ENCODE measurements at regions not wholly inside any gene's neighbourhood (a gene's known extent, or its start where the extent isn't known, plus 50 kb on each side); places are given as distances from the start of the nearest gene placed in this dataset.

DNA sequence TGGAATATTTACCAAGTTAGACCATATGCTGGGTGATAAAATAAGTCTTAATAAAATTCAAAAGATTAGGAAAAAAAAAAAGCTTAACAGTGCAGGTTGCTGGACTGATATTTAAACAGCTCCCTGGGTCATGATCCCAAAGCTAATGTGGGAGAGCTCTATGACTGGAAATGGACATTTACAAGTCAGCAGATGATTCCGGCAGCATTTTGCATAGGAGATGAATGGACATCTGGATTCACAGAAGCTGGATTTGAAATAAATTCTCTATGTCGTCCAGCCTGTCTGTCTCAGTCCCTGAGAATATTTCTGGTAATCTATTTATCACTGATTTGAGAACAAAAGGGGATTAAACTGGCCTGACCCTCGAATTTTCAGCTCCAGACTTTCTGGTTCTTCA lies 52.3 kb upstream of the KLHL25 start:
- DNase-seq: peak; percentile 1

GRCh38 chr15:85849946-85850345 lies 55.2 kb upstream of the KLHL25 start:
- DNase-seq: peak; percentile 37

GRCh38 chr15:85852969-85853368 lies 58.2 kb upstream of the KLHL25 start:
- DNase-seq: no peak

DNA sequence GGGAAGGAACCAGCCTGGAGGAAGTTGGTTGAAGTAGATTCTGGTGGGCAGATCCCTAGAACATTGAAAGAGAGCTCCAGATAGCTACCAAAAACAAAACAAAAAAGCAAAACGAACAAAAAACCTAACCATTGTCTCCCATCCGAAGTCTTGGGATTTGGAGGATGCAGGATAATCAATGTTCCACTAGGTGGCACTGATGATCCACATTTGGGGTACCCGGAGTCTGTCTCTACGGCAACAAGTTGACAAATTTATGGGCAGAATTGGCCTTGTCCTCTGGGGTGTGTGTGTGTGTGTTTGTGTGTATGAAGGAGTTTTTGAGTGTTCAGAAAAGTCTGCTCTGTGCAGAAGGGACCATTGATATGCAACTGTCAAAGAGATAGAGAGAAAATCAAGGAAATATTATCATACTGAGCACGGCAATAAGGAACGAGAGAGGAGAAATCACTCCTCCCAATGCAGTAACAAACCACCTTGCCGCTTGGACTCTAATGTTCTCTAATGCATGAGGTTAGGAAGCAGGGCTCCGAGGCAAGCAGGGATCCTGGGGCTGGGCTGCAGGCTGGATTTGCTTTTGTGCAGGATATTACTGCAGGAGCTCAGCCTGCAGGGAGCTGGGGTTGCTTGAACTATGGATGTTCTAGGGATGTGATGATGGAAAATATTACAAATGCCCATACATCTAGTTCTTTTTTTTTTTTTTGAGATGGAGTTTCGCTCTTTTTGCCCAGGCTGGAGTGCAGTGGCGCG lies 59.8 kb upstream of the KLHL25 start:
- DNase-seq: no peak

DNA sequence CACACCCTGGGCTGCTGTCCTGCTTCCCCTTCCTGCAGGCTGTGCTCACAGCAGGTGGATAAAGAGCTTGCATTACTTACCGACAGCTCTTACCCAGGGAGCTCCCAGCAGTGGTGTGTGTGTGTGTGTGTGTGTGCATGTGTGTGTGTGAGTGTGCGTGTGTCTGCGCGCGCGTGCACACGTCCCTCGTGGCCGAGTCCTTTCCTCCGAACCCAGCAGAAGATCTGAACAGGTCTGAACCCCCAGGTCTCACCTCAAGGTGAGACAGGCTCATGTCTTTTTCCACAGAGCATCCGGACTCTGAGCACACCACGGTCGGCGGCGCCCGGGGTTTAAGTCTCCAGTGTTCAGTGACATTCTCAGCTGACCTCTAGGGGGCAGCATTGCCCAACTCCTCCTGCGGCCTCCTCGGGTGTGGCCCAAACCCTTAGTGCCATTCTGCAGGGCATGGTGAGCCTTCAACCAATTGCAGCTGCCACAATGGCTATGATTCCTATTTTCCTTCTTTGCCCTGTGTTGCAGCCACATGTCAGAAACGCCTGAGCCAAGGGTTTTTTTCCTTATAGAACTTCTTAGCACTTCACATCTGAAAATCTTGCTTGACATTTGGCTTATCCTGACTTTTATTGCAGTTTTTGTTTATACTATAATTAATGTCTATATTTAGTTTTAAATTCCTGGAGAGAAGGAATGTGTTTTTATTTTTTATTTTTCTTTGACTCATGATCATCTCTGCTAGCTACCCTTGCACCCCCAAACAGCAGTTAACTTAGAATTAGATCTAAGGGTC lies 64.1 kb upstream of the KLHL25 start:
- DNase-seq: peak; percentile 92

GRCh38 chr15:85859671-85860070 lies 64.9 kb upstream of the KLHL25 start:
- no peak for DNase-seq

DNA sequence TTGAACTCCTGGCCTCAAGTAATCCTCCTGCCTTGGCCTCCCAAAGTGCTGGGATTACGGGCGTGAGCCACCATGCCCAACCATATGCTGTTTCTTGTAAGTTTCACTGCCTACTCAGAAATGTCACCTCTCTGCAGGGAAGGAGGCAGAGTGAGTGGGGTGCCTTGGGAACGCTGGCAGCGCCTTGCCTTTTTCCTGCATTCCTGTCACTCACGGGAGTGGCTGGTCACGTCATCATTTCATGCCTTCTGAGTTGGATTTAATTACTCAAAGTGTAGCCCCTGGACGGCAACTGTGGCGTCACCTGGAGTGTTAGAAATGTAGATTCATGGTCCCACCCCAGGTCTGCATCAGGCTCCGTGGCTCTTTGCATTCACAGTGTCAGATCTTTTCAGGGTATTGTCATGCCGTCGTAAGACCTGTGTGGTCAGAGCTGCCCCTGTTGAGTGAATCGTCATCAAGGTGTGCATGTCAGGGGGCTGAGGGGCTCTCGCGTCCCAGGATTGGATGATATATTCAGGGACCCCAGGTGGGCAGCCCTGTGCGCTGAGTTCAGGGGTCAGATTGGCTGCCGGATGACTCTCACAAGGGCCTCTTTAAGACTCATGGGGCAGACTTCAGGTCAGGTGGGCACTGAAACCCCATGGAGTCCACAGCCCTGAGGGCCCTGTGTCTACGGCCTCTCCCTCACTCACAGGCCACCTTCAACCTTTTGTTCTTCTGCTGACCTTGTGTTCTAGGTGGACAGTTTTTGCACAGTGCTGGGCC lies 65.9 kb upstream of the KLHL25 start:
- no peak for DNase-seq

- DNase-seq: no peak
Observed at GRCh38 chr15:85865070-85865684, 70.5 kb upstream of the KLHL25 start.

GRCh38 chr15:85867250-85867649 lies 72.5 kb upstream of the KLHL25 start:
- no peak for DNase-seq

DNA sequence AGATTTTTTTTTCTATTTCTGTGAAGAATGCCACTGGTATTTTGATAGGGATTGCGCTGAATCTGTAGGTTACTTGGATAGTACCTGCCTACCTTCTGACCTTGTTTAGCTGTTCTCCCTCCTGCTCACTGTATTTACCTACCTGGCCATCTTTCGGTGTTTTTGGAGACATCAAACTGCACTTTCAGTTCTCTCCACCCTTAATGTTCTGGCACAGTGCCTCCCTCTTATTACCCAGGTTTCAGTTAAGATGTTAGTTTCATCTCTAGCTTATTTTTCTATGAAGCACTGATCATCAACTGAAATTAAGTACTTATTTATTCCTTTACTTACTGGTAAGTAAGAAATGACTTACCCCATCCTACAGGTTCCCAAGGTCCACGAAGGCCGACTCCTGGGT lies 74.4 kb upstream of the KLHL25 start:
- DNase-seq: no peak

GRCh38 chr15:85870216-85871014 lies 75.7 kb upstream of the KLHL25 start:
- no peak for DNase-seq

- DNase-seq: no peak
Observed at GRCh38 chr15:85871545-85871944, 76.8 kb upstream of the KLHL25 start.

DNA sequence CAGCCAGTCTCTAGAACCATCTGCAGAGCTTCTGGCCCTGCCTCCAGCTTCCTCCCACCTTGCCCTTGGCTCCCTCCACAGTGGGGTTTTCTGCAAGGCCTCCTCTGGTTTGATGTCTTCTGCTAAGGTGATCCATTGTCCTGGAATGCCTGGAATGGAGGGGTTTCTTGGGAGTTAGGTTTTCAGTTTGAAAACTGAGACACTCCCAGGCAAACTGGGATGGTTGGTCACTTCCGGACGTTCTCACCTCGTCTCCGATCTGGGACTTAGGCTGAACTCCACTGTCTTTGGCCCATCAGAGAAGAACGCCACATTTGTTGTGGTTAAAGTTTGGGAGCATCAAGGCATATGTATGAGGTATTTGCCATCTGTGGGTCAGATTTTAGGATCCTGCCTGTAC lies 77.4 kb upstream of the KLHL25 start:
- DNase-seq: no peak

- no peak for DNase-seq
Observed at GRCh38 chr15:85874236-85874635, 79.5 kb upstream of the KLHL25 start.

DNA sequence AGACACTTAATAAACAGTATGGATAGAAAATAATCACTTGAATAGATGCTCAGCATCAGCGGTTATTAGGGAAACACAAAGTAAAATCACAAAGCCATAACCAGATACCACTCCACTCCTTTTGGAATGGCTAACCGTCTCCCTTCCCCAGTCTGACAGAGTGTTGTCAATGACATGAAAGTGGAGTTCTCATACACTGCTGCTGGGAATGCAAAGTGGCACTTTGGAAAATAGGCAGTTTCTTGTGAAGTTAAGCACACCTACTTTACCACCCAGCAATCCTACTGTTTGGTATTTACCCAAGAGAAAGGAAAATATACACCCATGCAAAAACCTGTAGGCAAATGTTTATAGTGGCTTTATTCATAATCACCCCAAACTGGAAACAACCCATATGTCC lies 81.0 kb upstream of the KLHL25 start:
- DNase-seq: no peak

GRCh38 chr15:85878828-85879225 lies 84.1 kb upstream of the KLHL25 start:
- no peak for DNase-seq

DNA sequence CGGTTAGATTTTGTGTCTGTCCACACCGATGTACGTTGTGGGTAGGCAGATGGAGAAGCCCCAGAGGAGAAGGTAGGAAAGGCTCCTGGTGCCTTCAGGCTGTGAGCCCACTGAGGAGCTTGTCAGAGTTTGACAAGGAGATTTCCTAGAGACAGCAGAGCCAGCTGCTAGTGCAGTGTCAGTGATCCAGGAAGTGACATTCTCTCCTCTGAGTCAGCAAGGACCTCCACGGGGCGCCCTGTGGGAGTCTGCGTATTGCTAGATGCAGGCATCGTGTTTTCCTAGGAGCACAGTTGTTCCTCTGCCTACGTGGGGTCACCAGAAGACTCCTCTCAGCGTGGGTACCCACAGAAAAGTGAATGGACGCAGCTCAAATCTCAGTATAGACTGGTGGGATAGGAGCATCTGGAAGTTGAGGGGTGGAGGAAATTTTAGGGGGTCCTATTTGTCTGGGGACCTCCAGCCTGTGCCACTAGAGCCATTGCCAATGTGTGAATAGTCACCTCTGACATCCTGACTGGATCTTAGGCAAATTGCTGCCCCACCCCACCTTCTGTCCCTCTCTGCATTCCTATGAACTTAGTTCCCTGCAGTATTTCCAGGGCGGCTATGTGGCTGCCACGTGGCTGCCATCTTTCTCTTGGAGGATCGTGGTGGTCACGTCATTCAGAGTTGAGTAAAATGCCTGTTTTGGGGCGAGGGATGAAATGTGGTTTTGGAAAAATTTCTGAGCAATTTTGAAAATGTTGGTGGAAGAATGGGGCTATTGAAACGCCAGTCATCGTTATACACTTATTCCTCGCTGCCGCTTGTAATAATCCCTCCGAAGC lies 84.8 kb upstream of the KLHL25 start:
- no peak for DNase-seq

DNA sequence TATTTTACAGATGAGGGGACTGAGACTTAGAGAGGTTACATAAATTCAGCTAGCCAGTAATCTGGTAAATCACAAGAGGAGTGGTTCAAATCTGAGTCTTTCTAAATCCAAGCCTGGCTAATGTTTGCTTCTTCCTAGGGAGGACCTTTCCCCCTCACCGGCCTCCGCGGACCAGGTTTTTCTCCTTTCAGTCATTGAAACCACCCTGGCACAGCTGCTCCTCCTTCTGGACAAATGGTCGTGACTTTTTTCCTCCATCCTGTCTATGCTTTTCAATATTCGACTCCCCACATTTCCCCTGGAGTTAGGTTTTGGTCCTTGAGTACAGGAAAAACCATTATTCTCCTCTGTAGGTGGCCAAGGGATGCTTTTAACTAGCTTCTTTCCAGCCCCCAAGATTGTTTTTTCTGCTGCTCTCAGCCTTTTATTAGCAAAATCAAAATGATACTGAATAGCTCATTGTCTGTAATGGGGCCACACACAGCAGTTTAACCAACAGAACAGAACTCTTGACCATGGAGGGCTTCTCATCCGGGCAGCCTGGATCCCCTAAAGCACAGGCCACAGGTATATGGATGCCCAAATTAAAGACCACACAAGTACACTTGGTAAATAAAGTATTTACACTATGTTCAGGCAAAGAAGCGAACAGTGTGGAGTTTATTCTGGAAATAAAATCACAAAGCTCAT lies 85.9 kb upstream of the KLHL25 start:
- DNase-seq: no peak

DNA sequence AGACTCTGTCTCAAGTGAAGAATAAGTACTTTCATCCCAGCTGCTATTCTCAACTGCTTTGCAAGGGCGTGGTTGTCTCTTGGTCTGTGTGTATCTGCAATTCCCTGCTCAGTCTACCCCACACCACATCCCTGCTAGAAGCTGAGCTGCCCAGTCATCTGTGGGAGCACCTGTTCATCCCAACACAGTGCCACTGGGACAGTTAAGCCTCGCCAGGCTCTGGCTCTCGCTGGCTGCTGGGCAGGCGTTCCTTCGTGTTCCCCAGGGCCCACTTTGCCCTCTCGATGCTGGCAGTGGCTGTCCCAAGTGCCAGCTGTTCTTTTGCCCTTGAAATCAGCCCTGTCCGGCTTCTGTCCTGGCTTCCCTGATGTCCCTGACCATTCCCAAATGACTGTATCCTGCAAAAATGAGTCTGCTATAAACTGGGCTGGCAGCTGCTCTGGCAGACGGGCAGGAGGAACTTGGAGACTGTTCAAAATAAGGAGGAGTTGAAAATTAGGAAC lies 91.6 kb upstream of the KLHL25 start:
- DNase-seq: no peak

DNA sequence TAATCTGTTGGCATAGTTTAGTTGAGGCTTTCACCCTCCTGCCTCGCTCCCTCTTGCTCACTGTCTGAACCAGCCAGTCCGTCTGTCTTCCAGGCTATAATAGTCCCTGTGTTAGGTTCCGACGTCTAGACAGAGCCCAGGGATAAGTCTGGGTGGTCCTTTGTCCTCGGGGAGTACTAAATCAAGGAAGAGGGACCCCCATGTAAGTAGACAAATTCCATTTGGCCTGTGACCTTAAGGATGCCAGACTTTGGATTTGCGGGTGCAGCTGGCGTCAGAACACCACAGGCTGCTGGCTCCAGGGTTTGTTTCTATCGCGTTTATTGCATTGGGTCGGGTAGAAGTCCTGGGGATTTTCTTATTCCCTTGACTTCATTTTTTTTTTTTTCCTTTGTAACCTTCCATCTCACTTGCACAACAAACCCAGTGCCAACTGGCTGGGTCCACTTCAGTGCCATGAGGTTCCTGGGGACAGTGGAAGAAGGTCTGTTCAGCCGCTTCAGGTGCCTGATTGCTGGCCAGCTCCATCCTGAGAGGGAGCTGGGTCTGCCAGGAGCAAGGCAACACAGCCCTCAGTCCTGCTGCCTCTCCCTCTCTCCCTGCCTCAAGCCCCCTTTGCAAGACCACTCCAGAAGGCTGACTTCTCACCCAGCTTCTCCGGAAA lies 95.4 kb upstream of the KLHL25 start:
- no peak for DNase-seq

Data from activated CD8-positive, alpha-beta memory T cell treated with anti-CD3 and anti-CD28 coated beads, Interleukin-2, amount 50 U/mL, for 48 hours (primary cell).